ENCODE measurements at regions not wholly inside any gene's neighbourhood (a gene's known extent, or its start where the extent isn't known, plus 50 kb on each side); places are given as distances from the start of the nearest gene placed in this dataset.

GRCh38 chrX:5220421-5220820 lies 1008.2 kb downstream of the NLGN4X start:
- DNase-seq (ENCODE audit: low spot score in 2 of 2, unreplicated experiment in 2 of 2), result no peak
- peaks cover 9% of the 10 kb centered on the region for H3K9me3 Mint-ChIP-seq
- H3K36me3 Mint-ChIP-seq, result no peaks in the 10 kb centered on the region
- no peak overlapping the region for H3K27ac Mint-ChIP-seq
- TF ChIP-seq CTCF (IDR thresholded peaks at IDR 0.05; ENCODE audit: unreplicated experiment), result no peak
- H3K4me3 Mint-ChIP-seq, result no peak overlapping the region
- H3K27me3 Mint-ChIP-seq (ENCODE audit: low read depth), result no peaks in the 10 kb centered on the region
- H3K4me1 Mint-ChIP-seq, result no peaks in the 10 kb centered on the region

- Mint-ChIP-seq H3K27ac (no peak overlapping the region), H3K4me3 (no peak overlapping the region), H3K4me1 (no peaks in the 10 kb centered on the region), H3K9me3 (no peaks in the 10 kb centered on the region), H3K36me3 (no peaks in the 10 kb centered on the region), H3K27me3 (ENCODE audit: low read depth) (no peaks in the 10 kb centered on the region)
- no peak for TF ChIP-seq CTCF (IDR thresholded peaks at IDR 0.05; ENCODE audit: unreplicated experiment)
- DNase-seq (ENCODE audit: low spot score in 2 of 2, unreplicated experiment in 2 of 2), result no peak
Observed at GRCh38 chrX:5194806-5195205, 1033.9 kb downstream of the NLGN4X start.

- no peaks in the 10 kb centered on the region for H3K27me3 Mint-ChIP-seq (ENCODE audit: low read depth)
- no peak for TF ChIP-seq CTCF (IDR thresholded peaks at IDR 0.05; ENCODE audit: unreplicated experiment)
- peaks cover 2% of the 10 kb centered on the region for H3K4me1 Mint-ChIP-seq
- H3K9me3 Mint-ChIP-seq, result no peaks in the 10 kb centered on the region
- no peak for DNase-seq (ENCODE audit: low spot score in 2 of 2, unreplicated experiment in 2 of 2)
- H3K27ac Mint-ChIP-seq, result no peak overlapping the region
- H3K36me3 Mint-ChIP-seq, result no peaks in the 10 kb centered on the region
- H3K4me3 Mint-ChIP-seq, result no peak overlapping the region
Observed at GRCh38 chrX:5180135-5180741, 1048.4 kb downstream of the NLGN4X start.

- TF ChIP-seq CTCF (IDR thresholded peaks at IDR 0.05; ENCODE audit: unreplicated experiment), result no peak
- H3K4me1 Mint-ChIP-seq, result peaks cover 2% of the 10 kb centered on the region
- H3K4me3 Mint-ChIP-seq, result no peak overlapping the region
- no peak overlapping the region for H3K27ac Mint-ChIP-seq
- H3K36me3 Mint-ChIP-seq, result no peaks in the 10 kb centered on the region
- DNase-seq (ENCODE audit: low spot score in 2 of 2, unreplicated experiment in 2 of 2), result no peak
- H3K9me3 Mint-ChIP-seq, result no peaks in the 10 kb centered on the region
- no peaks in the 10 kb centered on the region for H3K27me3 Mint-ChIP-seq (ENCODE audit: low read depth)
Observed at GRCh38 chrX:5176766-5177165, 1051.9 kb downstream of the NLGN4X start.

- H3K4me1 Mint-ChIP-seq, result no peaks in the 10 kb centered on the region
- DNase-seq (ENCODE audit: low spot score in 2 of 2, unreplicated experiment in 2 of 2), result no peak
- H3K36me3 Mint-ChIP-seq, result no peaks in the 10 kb centered on the region
- H3K9me3 Mint-ChIP-seq, result no peaks in the 10 kb centered on the region
- TF ChIP-seq CTCF (IDR thresholded peaks at IDR 0.05; ENCODE audit: unreplicated experiment), result no peak
- no peak overlapping the region for H3K4me3 Mint-ChIP-seq
- H3K27me3 Mint-ChIP-seq (ENCODE audit: low read depth), result no peaks in the 10 kb centered on the region
- H3K27ac Mint-ChIP-seq, result no peak overlapping the region
Observed at GRCh38 chrX:5163663-5164062, 1065.0 kb downstream of the NLGN4X start.

- Mint-ChIP-seq H3K9me3 (peaks cover 6% of the 10 kb centered on the region), H3K36me3 (no peaks in the 10 kb centered on the region), H3K4me3 (no peak overlapping the region), H3K4me1 (peaks cover 4% of the 10 kb centered on the region), H3K27ac (no peak overlapping the region), H3K27me3 (ENCODE audit: low read depth) (no peaks in the 10 kb centered on the region)
- TF ChIP-seq CTCF (IDR thresholded peaks at IDR 0.05; ENCODE audit: unreplicated experiment), result no peak
- DNase-seq (ENCODE audit: low spot score in 2 of 2, unreplicated experiment in 2 of 2), result no peak
Observed at GRCh38 chrX:5155301-5155700, 1073.4 kb downstream of the NLGN4X start.
